GM12873 (cell line): ENCODE measurements at regions not wholly inside any gene's neighbourhood (a gene's known extent, or its start where the extent isn't known, plus 50 kb on each side); places are given as distances from the start of the nearest gene placed in this dataset.

ENCODE experiments used
- CTCF ChIP-seq: IDR thresholded peaks from 2 replicates; pipeline ENCODE4 v1.5.1; 2012; ENCODE audit warnings: low read depth, mild to moderate bottlenecking, moderate library complexity, low read length, control low read depth; ENCODE audit not compliant: insufficient read depth; ENCODE audit errors: missing control alignments

- no peak for TF ChIP-seq CTCF
Observed at GRCh38 chr10:78624791-78625190, 444.0 kb upstream of the ZMIZ1 start.

DNA sequence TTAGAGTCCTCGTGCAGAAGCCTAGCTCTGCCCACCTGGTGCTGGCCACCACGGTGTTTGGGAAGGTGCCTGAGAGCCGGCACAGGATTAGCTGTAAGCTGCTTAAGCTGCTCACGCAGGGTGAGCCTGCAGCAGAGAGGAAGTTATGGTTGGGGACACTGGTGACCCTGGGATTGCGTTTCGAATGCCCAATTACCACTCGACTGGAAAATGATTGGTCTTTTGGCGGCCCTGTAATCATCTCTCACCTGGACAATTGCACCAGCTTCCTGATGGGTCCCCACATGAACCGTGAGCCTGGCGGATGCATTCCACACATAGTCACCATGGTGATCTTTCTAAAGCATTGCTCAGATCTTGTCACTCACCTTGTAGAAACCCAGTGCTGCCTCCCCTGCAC is 442.3 kb upstream of the ZMIZ1 start:
- TF ChIP-seq CTCF, result no peak

DNA sequence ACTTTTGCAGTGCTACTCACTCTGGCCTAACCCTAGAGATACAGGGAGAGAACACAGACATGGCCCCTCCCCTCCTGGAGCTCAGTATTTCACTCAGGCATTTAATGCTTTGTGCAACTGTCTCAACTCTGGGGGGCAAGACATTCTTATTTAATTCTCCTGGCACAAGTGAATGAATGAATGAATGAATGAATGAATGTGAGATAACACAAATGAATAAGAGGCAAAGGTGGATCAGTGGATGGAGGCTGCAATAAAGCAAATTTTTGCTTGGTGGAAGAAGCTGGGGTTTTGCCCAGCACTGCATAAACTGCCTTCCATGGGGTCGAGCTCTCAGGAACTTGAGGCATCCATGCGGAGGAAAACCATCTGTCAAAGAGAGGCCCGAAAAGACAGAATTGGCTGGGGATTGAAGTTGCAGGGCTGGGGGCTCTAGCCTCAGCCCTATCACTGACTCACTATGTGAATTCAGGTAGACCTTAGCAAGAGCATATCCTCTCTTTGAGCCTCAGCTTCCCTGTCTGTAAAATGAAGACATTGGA is 441.4 kb upstream of the ZMIZ1 start:
- TF ChIP-seq CTCF, result no peak

GRCh38 chr10:78628976-78629375 is 439.8 kb upstream of the ZMIZ1 start:
- no peak for TF ChIP-seq CTCF

GRCh38 chr10:78629773-78630172 is 439.0 kb upstream of the ZMIZ1 start:
- TF ChIP-seq CTCF, result no peak

GRCh38 chr10:78630944-78631838 is 437.6 kb upstream of the ZMIZ1 start:
- no peak for TF ChIP-seq CTCF

DNA sequence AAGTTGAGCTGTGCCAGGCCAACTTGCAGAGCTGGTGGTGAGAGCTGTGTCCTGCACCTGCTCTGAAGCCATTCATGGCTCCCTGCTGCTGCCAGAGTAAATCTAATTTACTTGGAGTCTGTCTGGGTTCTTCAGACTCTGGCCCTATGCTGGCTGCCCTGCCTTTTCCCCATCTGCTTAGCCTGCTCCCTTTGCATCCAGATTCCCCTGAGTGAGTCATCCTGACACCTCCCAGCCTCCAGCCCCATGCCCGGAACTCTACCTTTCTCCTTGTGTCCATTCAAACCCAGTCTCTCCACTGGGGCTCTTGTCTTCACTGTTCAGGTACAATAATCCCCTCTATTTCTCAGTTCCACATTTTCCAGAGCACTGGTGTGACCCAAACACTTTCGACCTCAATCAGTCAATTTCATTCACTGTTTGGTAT is 434.4 kb upstream of the ZMIZ1 start:
- TF ChIP-seq CTCF, result no peak
